ENCODE measurements at regions not wholly inside any gene's neighbourhood (a gene's known extent, or its start where the extent isn't known, plus 50 kb on each side); places are given as distances from the start of the nearest gene placed in this dataset.
"Not testable (repeated sequence)": the region's sequence is repeated elsewhere in the genome, so short reads cannot be mapped to it uniquely, and the experiment has no call there.

DNA sequence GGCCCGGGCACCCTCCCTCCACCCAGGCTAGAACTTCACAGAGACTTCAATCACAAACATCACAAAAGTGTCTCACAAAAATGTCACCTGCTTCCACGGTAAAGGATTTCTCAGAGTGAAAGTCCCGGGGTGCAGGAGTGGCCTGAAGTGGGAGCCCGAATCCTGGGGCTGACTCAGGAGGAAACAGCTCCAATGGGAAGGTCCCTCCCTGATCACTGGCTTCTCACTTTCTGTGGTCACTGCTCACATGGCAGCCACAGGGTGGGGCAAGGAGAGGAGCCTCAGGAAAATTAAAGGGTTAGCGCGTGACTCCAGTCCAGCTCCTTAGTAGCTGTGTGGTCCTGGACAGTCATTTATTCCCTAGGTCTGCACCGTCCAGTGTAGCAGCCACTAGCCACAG lies 564.5 kb upstream of the B3GAT1 start:
- no peak for DNase-seq

DNA sequence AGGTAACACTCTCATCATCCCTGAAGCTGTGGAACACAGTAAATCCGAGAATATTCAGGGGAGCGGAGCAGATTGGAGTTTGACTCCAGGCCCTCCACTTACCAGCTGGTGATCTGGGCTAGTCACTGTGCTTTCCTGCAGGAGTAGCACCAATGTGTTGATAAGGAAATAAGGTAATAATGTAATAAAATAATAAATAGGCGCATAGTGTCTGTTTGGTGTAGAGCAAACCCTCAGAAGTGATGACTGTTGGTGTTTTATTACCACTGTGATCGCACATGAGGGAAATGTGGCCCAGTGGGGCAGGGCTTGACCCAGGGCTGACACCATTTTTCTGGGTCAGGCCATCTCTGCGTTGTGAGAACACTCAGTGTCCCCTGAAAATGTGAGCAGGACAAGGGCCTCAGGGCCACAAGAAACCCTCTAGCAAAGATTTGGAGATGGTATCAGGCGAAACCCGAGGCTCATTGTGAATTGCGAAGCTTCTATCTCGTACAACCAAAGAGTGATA lies 563.9 kb upstream of the B3GAT1 start:
- DNase-seq = no peak

DNA sequence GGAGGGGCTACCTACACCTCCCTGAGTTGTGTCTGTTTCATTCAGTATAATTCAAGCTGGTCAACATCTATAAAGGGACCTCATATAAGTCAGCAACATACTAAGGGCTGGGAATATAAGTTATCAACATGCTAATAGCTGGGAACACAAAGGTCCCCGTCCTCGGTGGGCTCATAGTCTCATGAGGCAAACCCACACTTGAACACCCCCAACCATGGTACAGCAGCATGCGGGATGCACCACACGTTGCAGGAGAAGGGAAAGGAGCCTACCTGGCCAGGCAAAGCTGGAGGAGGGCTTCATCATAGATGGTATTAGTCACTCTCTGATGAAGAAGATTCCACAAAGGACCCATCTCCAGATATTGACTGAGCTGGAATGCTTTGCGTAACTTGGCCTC lies 561.8 kb upstream of the B3GAT1 start:
- no peak for DNase-seq

DNA sequence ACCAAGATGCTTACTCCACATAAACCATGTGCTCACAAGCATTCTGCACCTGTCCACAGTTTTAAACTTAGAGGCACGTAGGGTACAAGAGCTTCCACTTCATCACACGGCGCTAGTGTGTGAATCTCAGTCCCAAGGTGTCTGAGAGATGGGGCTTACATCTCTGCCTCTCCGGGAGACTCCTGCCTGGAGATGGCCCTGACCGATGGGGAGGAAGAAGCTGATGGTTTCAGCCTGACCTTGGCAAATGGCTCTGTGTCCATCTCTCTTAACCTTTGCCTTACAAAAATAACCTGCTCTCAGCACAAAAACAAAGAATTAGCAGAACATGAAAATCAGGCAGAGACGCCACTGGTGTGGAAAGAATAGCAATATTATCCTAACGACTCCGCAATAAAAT lies 559.3 kb upstream of the B3GAT1 start:
- DNase-seq = no peak

DNA sequence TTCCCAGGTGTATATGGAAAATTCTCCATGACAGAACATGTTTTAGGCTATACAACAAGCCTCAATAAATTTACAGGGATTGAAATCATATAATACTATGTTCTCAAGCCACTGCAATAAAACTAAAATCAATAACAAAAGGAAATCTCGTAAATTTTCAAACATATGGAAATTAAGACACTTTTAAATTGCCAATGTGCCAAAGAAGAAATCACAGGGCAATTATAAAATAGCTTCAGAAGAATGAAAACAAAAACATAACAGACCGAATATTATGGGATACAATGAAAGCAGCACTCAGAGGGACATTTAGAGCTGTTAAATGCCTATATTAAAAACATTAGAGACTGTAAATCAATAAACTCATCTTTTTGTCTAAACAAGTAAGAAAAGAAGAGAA lies 555.7 kb upstream of the B3GAT1 start:
- DNase-seq = no peak

DNA sequence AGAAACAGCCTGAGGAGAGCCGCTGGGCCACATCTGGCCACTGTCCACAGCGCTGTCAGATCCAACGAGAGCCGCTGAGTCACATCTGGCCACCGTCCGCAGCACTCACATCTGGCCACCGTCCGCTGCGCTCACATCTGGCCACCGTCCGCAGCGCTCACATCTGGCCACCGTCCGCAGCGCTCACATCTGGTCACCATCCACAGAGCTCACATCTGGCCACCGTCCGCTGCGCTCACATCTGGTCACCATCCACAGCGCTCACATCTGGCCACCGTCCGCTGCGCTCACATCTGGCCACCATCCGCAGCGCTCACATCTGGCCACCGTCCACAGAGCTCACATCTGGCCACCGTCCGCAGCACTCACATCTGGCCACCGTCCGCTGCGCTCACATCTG lies 549.3 kb upstream of the B3GAT1 start:
- DNase-seq = not testable (repeated sequence)

DNA sequence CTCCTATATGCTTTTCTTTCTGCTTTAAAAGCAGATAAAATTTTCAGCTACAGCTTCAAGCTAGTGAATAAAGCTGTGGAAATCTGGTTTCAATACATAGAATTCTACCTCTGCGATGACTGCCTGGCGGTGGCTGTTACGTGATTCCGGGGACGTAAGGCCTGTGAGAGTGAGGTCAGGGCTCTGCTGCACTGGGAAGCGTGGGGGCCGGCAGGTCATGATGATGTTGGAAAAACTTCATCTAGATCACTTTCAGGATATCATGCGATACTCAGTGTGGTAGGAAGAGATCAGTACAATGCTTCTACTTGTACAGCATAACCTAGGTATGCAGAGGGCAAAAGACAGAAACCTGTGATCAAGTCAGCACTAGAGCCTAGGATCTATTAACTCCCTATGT lies 546.8 kb upstream of the B3GAT1 start:
- DNase-seq = no peak

DNA sequence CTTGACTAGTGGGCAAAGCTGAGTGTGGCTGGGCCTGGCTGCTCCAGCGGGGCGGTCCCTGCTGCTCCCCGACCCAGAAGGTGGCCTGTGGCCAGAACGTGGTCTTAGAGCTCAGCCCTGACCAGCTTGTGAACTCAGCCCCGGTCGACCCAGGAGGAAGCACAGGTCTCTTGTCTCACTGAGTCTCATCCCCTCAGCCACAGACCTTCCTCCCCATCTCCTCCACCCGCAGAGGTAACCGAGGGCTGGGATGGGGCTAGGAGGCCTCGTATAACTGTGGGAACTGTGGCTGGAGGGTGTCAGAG lies 546.2 kb upstream of the B3GAT1 start:
- DNase-seq = no peak

DNA sequence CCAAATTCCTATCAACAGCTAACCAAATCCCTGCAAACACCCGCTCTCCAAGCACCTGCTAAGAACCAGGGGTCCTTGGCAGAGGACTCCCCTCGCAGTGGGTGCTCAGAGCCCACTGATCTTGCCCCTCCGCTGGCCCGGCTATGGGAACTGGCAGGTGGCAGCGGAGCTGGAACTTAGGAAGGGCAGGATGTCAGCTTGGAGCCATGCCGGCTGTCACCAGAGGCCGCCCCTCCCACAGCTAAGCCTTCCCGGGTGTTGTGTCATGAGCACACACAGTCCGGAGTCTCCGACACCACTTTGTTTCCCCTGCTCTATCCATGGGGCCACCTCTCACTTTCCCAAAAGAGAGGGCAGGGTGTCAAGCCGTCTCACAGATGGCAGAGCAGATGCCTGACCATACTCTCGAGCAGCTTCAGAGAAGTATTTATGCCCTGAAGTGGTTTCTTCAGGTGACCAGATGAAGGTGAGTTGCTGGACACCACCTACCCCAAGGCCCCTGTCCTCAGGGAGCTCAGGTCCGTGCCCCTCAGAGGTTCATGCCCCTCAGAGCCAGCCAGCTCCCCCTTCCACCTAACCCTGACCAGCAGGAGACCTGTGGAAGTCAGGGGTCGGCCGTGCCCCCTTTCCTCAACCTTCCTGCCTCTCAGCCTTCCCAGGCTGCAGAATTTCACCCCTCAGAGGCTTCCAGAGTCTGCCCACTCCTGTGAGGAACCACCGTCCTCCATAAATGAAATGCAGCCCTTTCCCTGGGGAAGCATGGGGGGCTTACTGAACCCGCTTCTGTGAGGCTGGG lies 545.7 kb upstream of the B3GAT1 start:
- no peak for DNase-seq

DNA sequence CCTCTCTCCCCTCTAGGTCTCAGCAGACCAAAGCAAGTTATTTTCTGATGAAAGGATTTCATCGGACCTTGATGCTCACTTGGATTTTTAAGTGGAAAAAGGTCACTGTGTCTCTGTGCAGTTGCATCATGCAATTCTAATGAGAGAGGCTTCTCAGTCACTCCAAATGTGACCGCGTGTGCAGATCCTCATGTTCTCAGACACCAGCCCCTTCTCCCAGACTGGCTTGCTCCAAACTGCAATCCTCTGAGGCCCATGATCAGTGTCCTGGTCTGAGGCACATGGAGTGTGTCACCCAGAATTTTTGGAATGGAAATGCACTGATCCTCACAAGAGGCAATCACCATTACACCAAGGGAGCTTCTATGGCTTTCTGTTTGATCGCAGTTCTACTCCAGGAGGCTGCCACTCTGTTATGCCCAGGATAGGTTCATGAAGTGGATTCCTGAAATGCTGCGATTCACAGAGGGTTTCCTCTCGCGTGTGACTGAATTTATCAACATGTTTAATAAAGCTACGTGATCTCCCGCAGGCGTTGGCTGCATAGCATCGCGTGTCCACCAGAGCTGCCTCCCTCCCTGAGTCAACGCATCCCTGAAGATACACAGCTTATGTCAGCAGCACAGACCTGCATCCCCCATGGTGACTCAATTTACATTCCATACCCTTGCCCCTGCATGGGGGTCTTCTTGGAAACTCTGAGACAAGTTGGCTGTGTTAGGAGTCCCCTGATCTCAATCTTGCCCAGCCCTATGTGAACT lies 544.6 kb upstream of the B3GAT1 start:
- DNase-seq = no peak

DNA sequence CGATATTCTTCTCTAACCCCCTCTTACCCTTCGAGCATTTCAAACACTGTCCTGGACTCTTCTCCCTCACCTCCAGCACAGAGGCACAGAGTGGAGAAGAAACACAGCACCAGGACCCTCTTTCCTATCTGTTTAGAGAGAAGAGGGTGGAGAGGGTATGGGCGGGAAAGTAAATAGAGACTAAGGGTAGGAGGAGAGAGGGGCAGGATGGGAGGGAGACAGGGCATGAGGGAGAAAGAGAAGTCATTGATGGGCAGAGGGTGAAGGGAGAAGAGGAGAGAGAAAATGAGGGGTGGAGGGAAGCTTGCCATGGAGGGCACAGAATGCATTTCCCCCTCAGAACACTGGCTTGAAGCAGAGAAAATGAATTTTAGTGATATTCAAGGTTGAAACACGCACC lies 543.9 kb upstream of the B3GAT1 start:
- DNase-seq = not testable (repeated sequence)

DNA sequence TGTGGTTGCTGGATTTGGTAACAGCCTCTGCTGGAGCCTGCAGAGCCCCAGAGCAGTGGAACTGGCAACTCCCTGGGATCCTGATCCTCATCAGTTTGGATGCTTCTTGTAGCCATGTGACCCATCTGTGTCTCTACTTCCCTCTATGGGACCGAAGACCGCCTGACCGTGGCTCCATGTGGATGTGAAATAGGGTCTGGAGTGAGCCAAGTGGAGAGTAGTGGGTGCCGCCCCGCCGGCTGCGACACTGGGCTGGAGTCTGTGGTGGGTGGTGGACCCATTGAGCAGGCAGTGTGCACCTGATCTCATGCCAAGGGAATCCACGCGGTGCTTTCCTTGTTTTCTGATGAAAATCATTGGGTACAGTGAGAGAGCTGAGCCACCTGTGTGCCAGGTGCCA lies 543.2 kb upstream of the B3GAT1 start:
- no peak for DNase-seq

DNA sequence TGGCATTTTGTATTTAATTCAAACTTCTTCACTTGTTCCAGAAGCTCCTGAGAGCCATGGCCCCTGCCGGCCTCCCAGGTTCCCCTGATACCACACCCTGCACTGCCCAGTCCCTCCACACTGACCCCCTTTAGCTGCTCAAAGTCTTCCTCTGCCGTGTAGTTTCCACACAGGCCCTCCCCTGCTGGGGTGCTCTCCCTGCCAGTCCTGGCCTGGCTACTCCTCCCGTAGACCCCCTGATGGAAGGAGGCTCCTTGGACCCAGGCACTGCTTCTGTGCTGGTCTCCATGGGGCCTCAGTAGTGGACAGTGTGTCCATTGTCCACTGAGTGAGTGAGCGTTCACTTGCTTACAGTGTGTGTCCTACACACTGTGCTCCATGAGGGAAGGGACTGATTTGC lies 542.4 kb upstream of the B3GAT1 start:
- not testable (repeated sequence) for DNase-seq

DNA sequence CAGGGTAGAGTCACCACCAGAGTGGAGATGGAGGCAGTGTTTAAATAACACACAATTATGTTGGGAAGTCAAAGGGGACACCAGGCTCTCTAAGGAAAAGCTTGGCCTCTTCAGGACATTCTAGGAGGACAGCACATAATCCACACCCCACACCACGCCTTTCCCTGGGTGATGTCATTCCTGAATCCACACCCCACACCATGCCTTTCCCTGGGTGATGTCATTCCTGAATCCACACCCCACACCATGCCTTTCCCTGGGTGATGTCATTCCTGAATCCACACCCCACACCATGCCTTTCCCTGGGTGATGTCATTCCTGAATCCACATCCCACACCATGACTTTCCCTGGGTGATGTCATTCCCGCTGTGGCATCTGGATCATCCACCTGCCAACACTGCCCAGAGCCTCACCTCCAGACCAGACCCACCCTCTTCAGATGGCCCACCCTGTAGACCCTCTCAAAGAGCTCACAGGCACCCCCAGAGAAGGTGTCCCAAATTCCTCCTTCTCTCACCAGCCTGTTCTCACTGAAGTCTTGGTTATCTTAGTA lies 541.5 kb upstream of the B3GAT1 start:
- DNase-seq = not testable (repeated sequence)

DNA sequence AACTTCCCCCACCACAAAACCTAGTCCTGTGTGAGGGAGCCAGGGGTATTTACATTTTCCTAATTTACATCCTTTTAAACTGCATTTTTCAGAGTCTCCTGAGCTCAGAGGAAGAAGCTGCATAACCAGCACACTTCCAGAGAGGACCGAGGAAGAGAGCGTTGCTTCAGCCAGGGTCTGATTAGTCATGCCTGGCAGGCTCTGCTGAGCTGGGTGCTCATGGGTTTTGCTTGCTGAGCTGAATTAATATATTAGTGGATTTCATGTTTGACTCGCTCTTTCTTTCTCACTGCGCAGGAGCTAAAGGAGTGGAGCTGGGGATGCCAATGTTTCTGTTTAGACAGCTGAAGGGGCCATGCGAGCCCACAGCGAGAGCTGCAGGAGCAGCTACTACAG lies 539.3 kb upstream of the B3GAT1 start:
- DNase-seq = no peak

DNA sequence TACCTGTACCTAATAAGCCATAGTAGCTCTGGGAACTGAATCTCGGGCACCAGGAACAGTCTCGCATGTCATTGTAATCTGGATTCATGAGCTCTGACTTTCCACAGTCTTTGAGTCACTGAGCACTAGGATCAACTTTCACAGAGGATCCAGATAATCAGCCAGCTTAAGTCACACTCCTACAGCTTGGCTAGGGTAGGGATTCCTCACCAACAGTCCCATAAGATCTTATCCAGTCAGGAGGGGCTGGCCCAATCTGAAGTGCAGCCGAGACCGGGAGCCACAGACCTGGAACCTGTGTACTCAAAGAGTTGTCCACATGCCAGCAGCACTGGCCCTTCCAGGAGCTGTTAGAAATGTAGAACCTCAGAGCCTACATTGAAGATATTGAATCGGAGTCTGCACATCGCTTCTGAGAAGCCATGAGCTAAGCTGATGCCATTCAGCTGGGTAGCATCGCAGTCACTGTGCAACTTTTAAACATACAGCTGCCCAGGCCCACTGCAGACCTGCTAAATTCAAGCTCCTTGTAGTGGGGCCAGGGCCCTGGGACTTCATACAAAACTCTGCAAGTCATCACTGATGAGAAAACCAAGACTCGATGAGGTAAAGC lies 538.8 kb upstream of the B3GAT1 start:
- no peak for DNase-seq

DNA sequence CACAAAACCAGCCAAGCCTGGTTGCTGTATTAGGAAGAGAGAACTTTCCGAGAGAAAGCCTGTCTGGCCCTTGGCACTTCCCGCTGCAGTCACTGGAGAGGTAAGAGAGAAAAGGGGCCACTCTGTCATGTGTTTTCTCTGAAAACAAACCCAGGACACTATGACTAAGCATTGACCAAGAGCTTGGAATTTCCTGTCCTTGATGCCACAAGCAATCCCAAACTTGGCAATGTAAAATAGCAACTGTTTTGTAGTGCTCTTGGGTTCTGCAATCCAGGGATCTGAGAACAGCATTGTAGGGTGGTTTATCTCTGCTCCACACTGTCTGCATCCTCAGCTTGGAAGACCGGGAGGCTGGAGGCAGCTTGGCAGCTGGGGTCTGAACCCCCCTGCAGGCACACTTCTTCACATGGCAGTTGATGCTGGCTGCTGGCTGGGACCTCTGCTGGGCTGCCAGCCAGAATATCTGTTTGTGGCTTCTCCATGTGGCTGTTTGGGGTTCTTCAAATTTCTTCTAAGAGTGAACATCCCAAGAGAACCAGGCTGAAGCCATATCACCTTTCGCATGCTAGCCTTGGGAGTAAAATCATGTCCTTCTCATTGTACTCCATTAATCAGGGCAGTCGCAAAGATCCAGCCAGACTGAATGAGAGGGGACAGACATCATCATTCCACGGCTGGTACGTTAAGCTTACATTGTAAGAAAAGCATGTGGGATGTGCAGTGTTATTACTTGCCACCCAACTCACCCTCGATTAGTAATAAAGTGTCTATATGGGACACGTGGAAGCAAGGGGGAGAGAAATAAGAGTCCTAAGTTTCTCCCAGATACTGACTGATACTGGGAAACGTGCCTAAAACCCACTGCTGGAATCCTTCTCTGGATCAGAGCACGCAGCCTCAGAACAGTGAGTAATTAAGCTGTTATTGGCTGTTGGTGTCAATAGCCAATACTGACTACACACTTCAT lies 537.4 kb upstream of the B3GAT1 start:
- no peak for DNase-seq

DNA sequence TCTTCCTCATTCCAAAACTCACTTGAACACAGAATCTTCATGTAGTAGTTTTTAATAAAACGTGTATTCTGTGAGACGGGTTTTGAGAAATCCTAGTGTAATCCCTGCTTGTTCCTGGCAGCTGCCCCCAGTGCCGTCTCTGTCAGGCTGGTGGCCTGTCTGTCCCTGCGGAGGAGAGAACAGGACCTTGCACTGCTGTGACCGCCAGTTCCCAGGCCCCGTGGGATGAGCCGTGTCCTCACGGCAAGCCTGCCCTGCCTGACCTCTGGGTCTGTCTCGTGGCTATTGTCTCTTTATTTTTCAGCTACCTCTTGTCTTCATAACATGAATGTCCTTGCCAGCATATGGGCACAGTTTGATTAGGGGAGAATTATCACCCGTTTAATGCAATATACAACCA lies 535.5 kb upstream of the B3GAT1 start:
- no peak for DNase-seq

DNA sequence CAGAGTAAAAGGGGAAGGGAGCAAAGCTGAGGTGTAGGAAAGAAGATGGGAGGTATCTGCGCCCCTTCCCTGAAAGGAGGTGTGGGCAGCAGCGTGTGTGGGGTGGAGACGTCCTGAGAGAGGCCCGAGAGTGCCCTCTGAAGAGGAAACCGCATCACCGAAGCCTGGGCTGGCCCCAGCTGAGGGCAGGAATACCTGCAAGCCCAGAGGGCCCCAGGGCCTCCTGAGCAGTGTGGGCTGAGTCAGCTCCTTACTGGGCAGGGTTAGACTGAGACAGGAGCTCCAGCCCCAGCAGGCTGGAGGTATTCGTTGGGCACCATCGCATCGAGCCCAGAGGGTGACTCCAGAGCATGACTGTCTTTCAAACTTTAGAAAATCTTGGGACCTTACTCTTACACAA lies 534.0 kb upstream of the B3GAT1 start:
- no peak for DNase-seq

DNA sequence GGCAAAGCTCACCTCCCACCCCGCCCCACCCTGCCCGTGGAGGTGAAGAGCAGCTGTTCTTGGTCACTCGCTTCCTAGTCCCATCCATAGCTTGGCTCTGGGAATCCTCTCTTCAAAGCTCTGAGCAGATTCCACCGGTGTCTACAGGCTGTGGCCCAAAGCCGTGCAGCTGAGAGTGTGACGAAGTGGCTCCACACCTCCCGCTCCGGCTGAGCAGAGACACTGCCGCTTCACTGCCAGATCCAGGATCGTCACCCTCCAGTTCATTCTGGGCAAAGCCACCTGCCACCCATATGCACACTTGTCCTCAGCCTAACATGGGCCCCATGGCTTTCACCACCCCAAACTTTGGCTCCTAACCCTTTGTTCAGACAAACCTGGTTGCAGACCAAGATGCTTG lies 532.9 kb upstream of the B3GAT1 start:
- no peak for DNase-seq

DNA sequence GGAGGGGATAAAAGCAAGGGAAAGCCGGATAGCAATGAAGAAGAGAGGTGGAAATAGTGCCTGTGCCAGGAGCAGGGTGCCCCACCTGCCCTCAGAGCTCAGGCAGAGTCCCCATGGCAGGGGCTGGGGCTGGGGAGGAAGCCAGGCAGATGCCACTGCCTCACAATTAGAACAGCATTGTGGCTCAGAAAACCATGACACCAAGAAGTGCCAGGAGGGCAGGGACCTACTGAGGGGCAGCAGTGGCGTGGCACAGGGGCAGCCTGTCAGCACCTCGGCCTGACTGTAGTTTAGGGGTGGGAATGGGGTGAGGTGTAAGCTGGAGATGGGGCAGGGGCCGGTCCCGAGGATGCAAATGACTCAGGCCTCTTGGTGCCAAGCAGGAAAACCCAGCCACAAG lies 532.1 kb upstream of the B3GAT1 start:
- no peak for DNase-seq

DNA sequence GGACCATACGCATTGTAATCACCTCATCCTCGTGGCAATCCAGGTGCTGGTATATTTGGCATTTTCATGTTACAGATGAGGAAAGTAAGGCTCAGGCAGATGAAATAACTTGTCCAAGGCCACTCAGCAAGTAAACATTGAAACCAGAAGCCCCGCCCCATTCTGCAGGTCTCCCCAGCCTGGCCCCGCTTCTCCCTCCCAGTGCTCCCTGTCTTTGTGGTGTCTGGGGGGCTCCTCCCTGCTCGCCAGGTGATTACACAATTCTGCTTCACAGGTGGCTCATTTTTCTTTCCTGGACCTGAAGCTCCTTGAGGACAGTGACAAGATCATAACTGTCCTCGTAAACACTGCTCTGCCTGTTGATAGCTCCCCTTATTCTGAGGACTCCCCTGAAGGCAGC lies 531.5 kb upstream of the B3GAT1 start:
- no peak for DNase-seq

DNA sequence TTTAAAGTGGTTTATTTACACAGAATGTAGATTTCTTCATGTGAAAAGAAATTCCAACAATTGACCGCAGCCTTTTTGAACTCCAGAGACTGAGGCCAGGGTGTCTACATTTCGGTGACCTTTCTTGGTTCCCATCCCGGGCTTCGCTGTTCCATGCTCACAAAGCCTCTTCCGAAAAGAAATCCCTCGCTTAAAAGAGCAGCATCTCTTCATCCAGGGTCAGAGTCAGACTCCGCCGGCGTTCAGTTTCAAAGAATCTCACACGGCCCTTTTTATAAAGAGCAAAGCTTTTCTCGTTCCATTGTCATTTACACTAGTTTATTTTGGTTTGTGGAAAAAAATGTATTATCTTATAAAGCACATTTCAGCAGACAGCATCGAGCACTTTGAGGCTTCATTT lies 530.6 kb upstream of the B3GAT1 start:
- no peak for DNase-seq
